Thoracic aorta (tissue), 2 donors: ENCODE measurements at regions not wholly inside any gene's neighbourhood (a gene's known extent, or its start where the extent isn't known, plus 50 kb on each side); places are given as distances from the start of the nearest gene placed in this dataset.

ENCODE experiments used
- ATAC-seq: fragments of 150-250 bp; one replicate; pipeline ENCODE4 v1.8.0; 2017; ENCODE audit warnings: low read depth; ENCODE audit not compliant: insufficient number of reproducible peaks, low FRiP score
- DNase-seq: peaks from one replicate; pipeline ENCODE4 v3.0.0-alpha.2; 2020; ENCODE audit warnings: low spot score
- H3K27ac ChIP-seq, 2 donors: fragments of 200-600 bp; sonication (generic); 1 replicate in 1 of 2; 2 replicates in 1 of 2; pipeline ENCODE4 v1.5.1; 2016; ENCODE audit warnings: mild to moderate bottlenecking in 2 of 2, moderate library complexity in 2 of 2
- H3K27me3 ChIP-seq: fragments of 200-600 bp; sonication (generic); replicated peaks from 2 replicates; pipeline ENCODE4 v1.6.0; 2016; ENCODE audit warnings: mild to moderate bottlenecking; ENCODE audit not compliant: insufficient read depth
- H3K36me3 ChIP-seq: fragments of 200-600 bp; sonication (generic); one replicate; pipeline ENCODE4 v1.5.1; 2016
- H3K4me1 ChIP-seq, 2 donors: fragments of 200-600 bp; sonication (generic); 1 replicate in 1 of 2; 2 replicates in 1 of 2; pipeline versions ENCODE4 v1.5.1 to v1.6.0; 2016; ENCODE audit warnings: low read depth in 2 of 2, mild to moderate bottlenecking in 1 of 2; ENCODE audit not compliant: control insufficient read depth in 1 of 2
- H3K4me3 ChIP-seq: fragments of 200-600 bp; sonication (generic); 2 replicates; pipeline ENCODE4 v1.5.1; 2016; ENCODE audit warnings: mild to moderate bottlenecking
- H3K9me3 ChIP-seq: fragments of 200-600 bp; sonication (generic); 2 replicates; pipeline ENCODE4 v1.5.1; 2016
- TF ChIP-seq, protein P1 (sequence below): fragments of 200-600 bp; sonication (generic); IDR thresholded peaks from one replicate; pipeline ENCODE4 v1.5.1; 2019; ENCODE audit warnings: antibody characterized with exemption

DNA sequence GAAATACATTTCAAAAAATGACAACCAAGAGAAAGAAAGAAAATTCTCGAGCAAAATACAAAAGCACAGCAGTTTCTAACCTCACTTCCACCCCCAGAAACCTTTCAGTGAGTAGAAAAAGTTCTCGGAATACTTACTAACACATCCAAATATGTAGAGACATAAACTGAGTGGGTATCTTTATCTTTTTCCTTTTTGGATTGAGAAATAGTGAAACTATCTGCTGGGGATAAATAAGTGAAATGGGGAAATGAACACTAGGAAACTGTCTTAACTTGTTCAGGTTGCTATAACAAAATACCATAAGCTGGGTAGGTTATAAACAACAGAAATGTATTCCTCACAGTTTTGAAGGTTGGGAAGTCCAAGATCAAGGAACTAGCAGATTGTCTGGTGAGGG, 72.0 kb downstream of the VCAM1 start:
- H3K27ac ChIP-seq, result no peak overlapping the region
- H3K9me3 ChIP-seq, result no peaks in the 10 kb centered on the region
- no peak for ATAC-seq
- H3K36me3 ChIP-seq, result no peaks in the 10 kb centered on the region
- DNase-seq, result no peak
- H3K27me3 ChIP-seq, result no peaks in the 10 kb centered on the region
- TF ChIP-seq, protein P1, sequence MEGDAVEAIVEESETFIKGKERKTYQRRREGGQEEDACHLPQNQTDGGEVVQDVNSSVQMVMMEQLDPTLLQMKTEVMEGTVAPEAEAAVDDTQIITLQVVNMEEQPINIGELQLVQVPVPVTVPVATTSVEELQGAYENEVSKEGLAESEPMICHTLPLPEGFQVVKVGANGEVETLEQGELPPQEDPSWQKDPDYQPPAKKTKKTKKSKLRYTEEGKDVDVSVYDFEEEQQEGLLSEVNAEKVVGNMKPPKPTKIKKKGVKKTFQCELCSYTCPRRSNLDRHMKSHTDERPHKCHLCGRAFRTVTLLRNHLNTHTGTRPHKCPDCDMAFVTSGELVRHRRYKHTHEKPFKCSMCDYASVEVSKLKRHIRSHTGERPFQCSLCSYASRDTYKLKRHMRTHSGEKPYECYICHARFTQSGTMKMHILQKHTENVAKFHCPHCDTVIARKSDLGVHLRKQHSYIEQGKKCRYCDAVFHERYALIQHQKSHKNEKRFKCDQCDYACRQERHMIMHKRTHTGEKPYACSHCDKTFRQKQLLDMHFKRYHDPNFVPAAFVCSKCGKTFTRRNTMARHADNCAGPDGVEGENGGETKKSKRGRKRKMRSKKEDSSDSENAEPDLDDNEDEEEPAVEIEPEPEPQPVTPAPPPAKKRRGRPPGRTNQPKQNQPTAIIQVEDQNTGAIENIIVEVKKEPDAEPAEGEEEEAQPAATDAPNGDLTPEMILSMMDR, result no peak
- H3K4me1 ChIP-seq, result no peaks in the 10 kb centered on the region
- no peak overlapping the region for H3K4me3 ChIP-seq

DNA sequence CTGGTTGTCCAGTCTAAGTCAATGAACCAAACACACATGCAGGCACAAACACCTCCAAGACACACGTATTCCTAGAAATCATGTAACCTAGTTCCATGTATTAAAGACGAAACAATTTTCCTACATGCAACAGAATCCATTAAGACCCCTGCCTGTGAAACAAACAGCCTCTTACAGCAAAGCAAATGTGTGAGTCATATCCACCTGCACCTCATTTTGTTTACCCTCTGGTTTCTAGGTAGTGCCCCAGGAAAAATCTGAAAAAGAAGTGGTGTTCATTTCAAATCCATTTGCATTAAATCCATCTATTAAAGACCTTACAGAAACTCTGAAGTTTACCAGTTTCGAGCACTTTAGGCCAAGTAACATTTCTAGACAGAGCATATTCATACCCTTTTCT, 74.1 kb downstream of the VCAM1 start:
- Histone ChIP-seq H3K36me3 (no peaks in the 10 kb centered on the region), H3K9me3 (no peaks in the 10 kb centered on the region), H3K27ac (no peak overlapping the region), H3K4me3 (no peak overlapping the region), H3K4me1 (no peaks in the 10 kb centered on the region), H3K27me3 (no peaks in the 10 kb centered on the region)
- DNase-seq, result no peak
- TF ChIP-seq, protein P1, result no peak
- ATAC-seq, result no peak

DNA sequence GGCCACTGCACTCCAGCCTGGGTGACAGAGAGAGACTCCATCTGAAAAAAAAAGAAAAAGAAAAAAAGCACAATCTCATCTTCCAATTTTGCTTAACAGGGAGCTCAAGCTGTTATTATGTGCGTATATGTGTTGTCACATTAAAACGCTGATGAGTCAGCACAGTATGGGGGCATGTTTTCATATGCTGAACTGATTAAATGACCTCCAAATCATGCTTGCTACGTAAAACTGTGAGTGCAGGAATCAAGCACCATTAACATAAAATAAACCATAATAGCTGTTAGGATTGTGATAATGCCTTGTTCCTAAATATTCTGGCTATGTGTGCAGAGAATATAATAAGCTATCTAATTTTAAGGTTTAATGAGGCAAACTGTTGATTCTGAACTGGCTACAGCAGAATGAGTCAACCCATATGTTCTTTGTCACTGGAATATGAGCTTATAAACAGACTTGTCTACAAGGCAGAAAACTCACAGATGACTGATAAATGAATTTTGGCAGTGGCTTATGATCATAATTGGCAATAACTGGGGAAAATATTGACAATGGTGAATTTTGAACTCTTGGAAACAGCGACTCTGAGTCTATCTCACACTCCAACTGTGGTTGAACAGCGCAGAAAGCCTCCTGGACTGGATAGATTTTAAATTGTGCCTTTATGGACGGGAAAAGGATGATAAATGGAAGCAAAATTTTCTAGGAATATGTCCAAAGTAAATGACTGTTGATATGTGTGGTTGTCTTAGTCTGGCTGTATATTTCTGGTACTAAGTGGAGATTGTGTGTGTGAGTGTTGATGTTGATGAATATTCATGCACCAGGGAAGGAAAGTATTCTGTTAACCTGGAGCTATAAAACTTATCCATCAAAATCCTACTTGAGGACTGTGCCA, 75.5 kb downstream of the VCAM1 start:
- H3K4me3 ChIP-seq, result no peak overlapping the region
- no peaks in the 10 kb centered on the region for H3K27me3 ChIP-seq
- DNase-seq (no peak), ATAC-seq (no peak)
- TF ChIP-seq, protein P1, result no peak
- H3K27ac ChIP-seq, result no peak overlapping the region
- H3K9me3 ChIP-seq, result no peaks in the 10 kb centered on the region
- H3K36me3 ChIP-seq, result no peaks in the 10 kb centered on the region
- no peaks in the 10 kb centered on the region for H3K4me1 ChIP-seq

DNA sequence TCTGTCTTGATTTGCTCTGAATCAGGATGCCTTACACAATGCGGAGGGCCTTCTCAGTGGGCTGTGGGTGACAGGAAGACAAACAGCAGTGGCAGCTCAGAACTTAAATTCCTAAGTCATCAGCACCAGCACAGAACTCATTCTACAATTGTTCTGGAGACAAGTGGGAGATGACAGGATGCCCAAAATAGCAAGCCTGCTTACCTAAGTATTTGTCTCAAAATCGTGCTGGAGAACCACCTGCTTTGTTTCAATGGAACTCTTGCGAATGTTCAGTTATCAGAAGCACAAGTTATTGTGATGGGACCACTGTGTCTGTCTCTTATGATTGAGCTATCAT, 76.1 kb downstream of the VCAM1 start:
- ATAC-seq (no peak), DNase-seq (no peak)
- Histone ChIP-seq H3K4me1 (no peaks in the 10 kb centered on the region), H3K9me3 (no peaks in the 10 kb centered on the region), H3K4me3 (no peak overlapping the region), H3K27me3 (no peaks in the 10 kb centered on the region), H3K36me3 (no peaks in the 10 kb centered on the region), H3K27ac (no peak overlapping the region)
- TF ChIP-seq, protein P1, result no peak

DNA sequence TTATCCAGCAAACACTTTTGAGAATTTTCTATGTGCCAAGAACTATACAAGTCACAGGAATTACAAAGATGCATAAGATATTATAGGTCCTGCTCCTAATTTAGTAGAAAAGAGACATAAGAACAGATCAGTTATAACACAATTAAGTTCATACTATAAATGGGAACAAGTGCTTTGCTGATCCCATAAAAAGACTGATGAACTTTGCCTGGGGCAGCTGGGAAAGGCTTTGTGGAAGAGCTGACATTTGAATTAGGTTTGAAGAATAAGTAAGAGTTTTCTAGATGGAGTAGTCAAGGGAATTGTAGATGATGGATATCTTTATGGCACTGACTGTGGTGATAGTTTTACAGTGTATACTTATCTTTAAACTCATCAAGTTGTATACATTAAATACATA, 76.5 kb downstream of the VCAM1 start:
- Histone ChIP-seq H3K4me1 (no peaks in the 10 kb centered on the region), H3K36me3 (no peaks in the 10 kb centered on the region), H3K9me3 (no peaks in the 10 kb centered on the region), H3K27ac (no peak overlapping the region), H3K4me3 (no peak overlapping the region), H3K27me3 (no peaks in the 10 kb centered on the region)
- DNase-seq (no peak), ATAC-seq (no peak)
- TF ChIP-seq, protein P1, result no peak
